ENCODE measurements at regions not wholly inside any gene's neighbourhood (a gene's known extent, or its start where the extent isn't known, plus 50 kb on each side); places are given as distances from the start of the nearest gene placed in this dataset.

DNA sequence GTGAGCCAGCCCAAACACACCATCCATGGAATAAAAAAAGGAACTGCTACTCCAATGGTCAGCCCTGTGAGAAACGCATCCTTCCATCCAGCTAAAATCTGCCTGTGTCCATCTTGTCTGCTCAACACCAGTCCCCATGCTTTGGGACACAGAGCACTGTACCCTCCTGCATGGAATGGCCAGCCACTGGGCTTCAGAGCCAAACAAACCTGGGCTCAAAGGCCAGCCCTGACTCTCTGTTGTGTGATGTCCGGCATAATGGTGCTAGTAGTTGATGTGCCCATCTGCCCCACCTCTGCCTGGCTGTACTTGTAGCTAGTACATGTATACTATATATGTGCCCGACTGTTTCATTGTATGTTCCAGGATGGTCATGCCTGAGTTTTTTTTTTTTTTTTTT, 77.6 kb upstream of the AMZ2 start:
- TF ChIP-seq, protein P1, sequence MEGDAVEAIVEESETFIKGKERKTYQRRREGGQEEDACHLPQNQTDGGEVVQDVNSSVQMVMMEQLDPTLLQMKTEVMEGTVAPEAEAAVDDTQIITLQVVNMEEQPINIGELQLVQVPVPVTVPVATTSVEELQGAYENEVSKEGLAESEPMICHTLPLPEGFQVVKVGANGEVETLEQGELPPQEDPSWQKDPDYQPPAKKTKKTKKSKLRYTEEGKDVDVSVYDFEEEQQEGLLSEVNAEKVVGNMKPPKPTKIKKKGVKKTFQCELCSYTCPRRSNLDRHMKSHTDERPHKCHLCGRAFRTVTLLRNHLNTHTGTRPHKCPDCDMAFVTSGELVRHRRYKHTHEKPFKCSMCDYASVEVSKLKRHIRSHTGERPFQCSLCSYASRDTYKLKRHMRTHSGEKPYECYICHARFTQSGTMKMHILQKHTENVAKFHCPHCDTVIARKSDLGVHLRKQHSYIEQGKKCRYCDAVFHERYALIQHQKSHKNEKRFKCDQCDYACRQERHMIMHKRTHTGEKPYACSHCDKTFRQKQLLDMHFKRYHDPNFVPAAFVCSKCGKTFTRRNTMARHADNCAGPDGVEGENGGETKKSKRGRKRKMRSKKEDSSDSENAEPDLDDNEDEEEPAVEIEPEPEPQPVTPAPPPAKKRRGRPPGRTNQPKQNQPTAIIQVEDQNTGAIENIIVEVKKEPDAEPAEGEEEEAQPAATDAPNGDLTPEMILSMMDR (conservative IDR thresholded peaks at IDR 0.05; ENCODE audit: low read depth, low read length) = no peak
- TF ChIP-seq RAD21 (IDR thresholded peaks at IDR 0.05; ENCODE audit: low read length) = no peak
- TF ChIP-seq NFE2L2 (IDR thresholded peaks at IDR 0.05; ENCODE audit: low read depth, low read length) = no peak
- no peak for TF ChIP-seq CHD1 (IDR thresholded peaks at IDR 0.05; ENCODE audit: low read depth, low read length)
- no peak for TF ChIP-seq POLR2A (IDR thresholded peaks at IDR 0.05; ENCODE audit: low read depth, low read length)
- TF ChIP-seq BHLHE40 (IDR thresholded peaks at IDR 0.05; ENCODE audit: low read depth, low read length) = no peak
- TF ChIP-seq MAFK (IDR thresholded peaks at IDR 0.05; ENCODE audit: low read depth, low read length) = no peak
- no peak for TF ChIP-seq RFX5 (IDR thresholded peaks at IDR 0.05; ENCODE audit: low read depth, low read length)

Data from IMR-90 (cell line).